Heart right ventricle (tissue), 16 donors: ENCODE measurements at regions not wholly inside any gene's neighbourhood (a gene's known extent, or its start where the extent isn't known, plus 50 kb on each side); places are given as distances from the start of the nearest gene placed in this dataset.
A peak's percentile ranks its signal among the peaks of the same experiment; 100 is the strongest.
"Not testable (repeated sequence)": the region's sequence is repeated elsewhere in the genome, so short reads cannot be mapped to it uniquely, and the experiment has no call there.

Experiments used
- ATAC-seq, 8 donors: fragments of 200-7000 bp; cut with Tn5 transposase; one replicate each; pipeline ENCODE4 v1.9.1; 2020; ENCODE audit warnings: mild to moderate bottlenecking in 8 of 8, moderate library complexity in 8 of 8, moderate number of reproducible peaks in 1 of 8
- DNase-seq, 2 donors: peaks; one replicate each; pipeline ENCODE4 v3.0.0-alpha.2; 2020
- H3K27ac ChIP-seq, 10 donors: fragments of 200-600 bp; sonication (generic) in 2 of 10; one replicate each; pipeline versions ENCODE4 v1.5.0 to v1.8.0; 2020 to 2022; ENCODE audit warnings: mild to moderate bottlenecking in 3 of 10
- H3K27me3 ChIP-seq, 7 donors: fragments of 200-600 bp; one replicate each; pipeline ENCODE4 v1.8.0; 2021 to 2022; ENCODE audit warnings: mild to moderate bottlenecking in 2 of 7
- H3K36me3 ChIP-seq, 9 donors: fragments of 200-600 bp; sonication (generic) in 1 of 9; one replicate each; pipeline versions ENCODE4 v1.5.0 to v1.8.0; 2020 to 2022; ENCODE audit warnings: mild to moderate bottlenecking in 2 of 9
- H3K4me1 ChIP-seq, 9 donors: fragments of 200-600 bp; sonication (generic) in 1 of 9; one replicate each; pipeline versions ENCODE4 v1.5.0 to v1.8.0; 2020 to 2022; ENCODE audit warnings: mild to moderate bottlenecking in 4 of 9
- H3K4me3 ChIP-seq, 10 donors: fragments of 200-600 bp; sonication (generic) in 2 of 10; one replicate each; pipeline versions ENCODE4 v1.5.0 to v1.8.0; 2020 to 2022; ENCODE audit warnings: mild to moderate bottlenecking in 7 of 10, moderate library complexity in 2 of 10
- H3K9me3 ChIP-seq, 11 donors: fragments of 200-600 bp in 10 of 11; sonication (generic) in 2 of 11; one replicate each; pipeline versions ENCODE4 v1.5.0 to v1.8.0; 2013 to 2022; ENCODE audit warnings: mild to moderate bottlenecking in 2 of 11, control low read depth in 1 of 11, moderate library complexity in 1 of 11
- WGBS, 2 donors: extraction: QIAGEN DNeasy Blood & Tissue Kit; methylation state at CpG; one replicate each; pipeline ENCODE4 v1.1.7; 2013; ENCODE audit warnings: inconsistent platforms in 1 of 2; 5-methylcytosine and 5-hydroxymethylcytosine counted together
- intact Hi-C, 10 donors: fragments of 100-400 bp; cut with DNase I; formaldehyde crosslinking; loops; one replicate each; pipeline versions ENCODE4 v1.11.1 to v1.14.2; 2022
- TF ChIP-seq, protein P1 (sequence below), 9 donors: fragments of 200-600 bp; sonication (generic) in 2 of 9; IDR thresholded peaks; one replicate each; pipeline versions ENCODE4 v1.5.0 to v1.8.0; 2021 to 2022; ENCODE audit warnings: antibody characterized with exemption in 9 of 9, mild to moderate bottlenecking in 5 of 9, moderate library complexity in 1 of 9
- donor health status: Arrhythmogenic right ventricular cardiomyopathy.
- donor health status: ischemic (EF 13 %, LVEDD 7.1; RV severe dilation, severe dysfunction).
- donor health status: healthy with polysubstance abuse.
- donor health status: DM: no; HTN: yes; CAD: no.
- donor health status: DM: no; HTN: no; CAD: no.
- donor health status: ischemic (EF 25% LVEDD 6.9; RV normal size, moderate dysfunction).
- donor health status: ischemic (EF 25% LVEDD 5.7; RV mildly dilated, moderate dysfunction).
- donor health status: healthy.
- donor health status: DM: yes; HTN: yes; CAD: no.
- donor health status: Ischemic cardiomyopathy.
- donor health status: ischemic (EF 35%, LVEDD 5.7; RV mildly dilated, moderate dysfunction).
- donor health status: nonischemic (EF 11% LVEDD 7.7; RV severe dilation, severe dysfunction).
- donor health status: DM: yes; HTN: yes; CAD: no.
- donor health status: PGD.
- donor health status: ischemic (EF 29% LVEDD 5.4; RV normal size, mild dysfunction).
- donor health status: nonischemic (EF 23%, LVEDD 6.1; RV moderate dilation, normal function).

- peak in 7 of 8 donors; percentile 61 to 90 (median 74) for ATAC-seq
- TF ChIP-seq, protein P1, sequence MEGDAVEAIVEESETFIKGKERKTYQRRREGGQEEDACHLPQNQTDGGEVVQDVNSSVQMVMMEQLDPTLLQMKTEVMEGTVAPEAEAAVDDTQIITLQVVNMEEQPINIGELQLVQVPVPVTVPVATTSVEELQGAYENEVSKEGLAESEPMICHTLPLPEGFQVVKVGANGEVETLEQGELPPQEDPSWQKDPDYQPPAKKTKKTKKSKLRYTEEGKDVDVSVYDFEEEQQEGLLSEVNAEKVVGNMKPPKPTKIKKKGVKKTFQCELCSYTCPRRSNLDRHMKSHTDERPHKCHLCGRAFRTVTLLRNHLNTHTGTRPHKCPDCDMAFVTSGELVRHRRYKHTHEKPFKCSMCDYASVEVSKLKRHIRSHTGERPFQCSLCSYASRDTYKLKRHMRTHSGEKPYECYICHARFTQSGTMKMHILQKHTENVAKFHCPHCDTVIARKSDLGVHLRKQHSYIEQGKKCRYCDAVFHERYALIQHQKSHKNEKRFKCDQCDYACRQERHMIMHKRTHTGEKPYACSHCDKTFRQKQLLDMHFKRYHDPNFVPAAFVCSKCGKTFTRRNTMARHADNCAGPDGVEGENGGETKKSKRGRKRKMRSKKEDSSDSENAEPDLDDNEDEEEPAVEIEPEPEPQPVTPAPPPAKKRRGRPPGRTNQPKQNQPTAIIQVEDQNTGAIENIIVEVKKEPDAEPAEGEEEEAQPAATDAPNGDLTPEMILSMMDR (IDR thresholded peaks at IDR 0.05), result no peak
- Histone ChIP-seq H3K9me3 (no peaks in the 10 kb centered on the region), H3K4me3 (no peak overlapping the region), H3K4me1 (peaks cover 0 to 10% (median 0%) of the 10 kb centered on the region in 9 donors), H3K27me3 (no peaks in the 10 kb centered on the region), H3K27ac (peak overlapping the region in 1 of 10 donors; percentile 19), H3K36me3 (no peaks in the 10 kb centered on the region)
- intact Hi-C loops, result loop anchor here in 1 of 10 donors (10.0 kb wide), 1 partner anchor 130 kb away; no protein-coding TSS in a partner anchor
- WGBS, 2 donors, result 12 to 21% methylated on average over 2 of the region's 2 CpGs
- DNase-seq, result peak in 1 of 2 donors; percentile 6
These were observed 208.2 kb downstream of the S1PR1 start for GRCh38 chr1:101444873-101445618.

DNA sequence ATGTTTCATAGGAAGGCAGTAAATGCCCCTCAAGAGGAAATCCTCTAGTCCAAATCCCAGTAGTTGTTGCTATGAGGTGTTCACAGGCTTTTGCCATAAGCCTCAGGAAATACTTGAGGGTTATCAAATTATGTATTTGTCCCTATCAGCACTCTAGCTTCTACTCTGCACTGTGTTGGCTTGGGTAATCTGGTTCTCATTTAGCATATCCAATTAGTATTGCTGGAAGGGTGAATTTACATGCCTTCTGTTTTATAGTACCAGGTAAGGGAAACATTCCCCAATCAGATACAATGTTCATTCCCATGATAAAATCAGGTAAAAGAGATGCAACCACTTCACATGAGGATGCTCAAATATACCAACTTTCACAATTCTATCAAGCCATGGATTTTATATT is 211.2 kb downstream of the S1PR1 start:
- intact Hi-C loops, result loop anchor here in 1 of 10 donors (10.0 kb wide), 1 partner anchor 133 kb away; no protein-coding TSS in a partner anchor
- peaks cover 0 to 10% (median 0%) of the 10 kb centered on the region in 9 donors for H3K4me1 ChIP-seq

DNA sequence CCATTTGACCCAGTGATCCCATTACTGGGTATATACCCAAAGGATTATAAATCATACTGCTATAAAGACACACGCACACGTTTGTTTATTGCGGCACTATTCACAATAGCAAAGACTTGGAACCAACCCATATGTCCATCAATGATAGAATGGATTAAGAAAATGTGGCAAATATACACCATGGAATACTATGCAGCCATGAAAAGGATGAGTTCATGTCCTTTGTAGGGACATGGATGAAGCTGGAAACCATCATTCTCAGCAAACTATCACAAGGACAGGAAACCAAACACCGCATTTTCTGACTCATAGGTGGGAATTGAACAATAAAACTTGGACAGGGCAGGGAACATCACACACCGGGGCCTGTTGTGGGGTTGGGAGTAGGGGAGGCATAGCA is 213.9 kb downstream of the S1PR1 start:
- intact Hi-C loops, H3K27ac ChIP-seq, H3K4me1 ChIP-seq, ATAC-seq, H3K27me3 ChIP-seq, H3K36me3 ChIP-seq, H3K4me3 ChIP-seq, H3K9me3 ChIP-seq, DNase-seq: not testable (repeated sequence)
- WGBS, 2 donors, result 94 to 97% methylated on average over 5 of the region's 5 CpGs

More for the DNA sequence above, 211.2 kb downstream of the S1PR1 start:
- Histone ChIP-seq H3K27me3 (no peaks in the 10 kb centered on the region), H3K27ac (no peak overlapping the region), H3K36me3 (no peaks in the 10 kb centered on the region), H3K4me3 (no peak overlapping the region), H3K9me3 (peaks cover 0 to 10% (median 0%) of the 10 kb centered on the region in 11 donors)
- DNase-seq (no peak), ATAC-seq (no peak)
- TF ChIP-seq, protein P1 (IDR thresholded peaks at IDR 0.05), result no peak

DNA sequence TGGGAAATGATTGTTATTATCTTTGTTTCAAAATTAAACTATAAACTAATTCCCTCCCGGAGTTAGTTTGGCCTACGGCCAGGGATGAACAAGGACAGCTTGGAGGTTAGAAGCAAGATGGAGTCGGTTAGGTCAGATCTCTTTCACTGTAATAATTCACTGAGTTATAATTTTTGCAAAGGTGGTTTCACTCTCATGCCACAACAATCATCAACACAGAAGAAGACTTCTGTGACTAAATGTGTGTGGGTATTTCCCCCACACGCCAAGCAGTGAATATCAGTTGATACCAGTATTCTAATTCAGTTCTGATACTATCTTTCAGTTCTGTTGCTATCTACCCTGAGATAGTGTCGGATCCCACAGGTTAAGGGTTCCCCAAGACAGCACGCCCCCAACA is 215.1 kb downstream of the S1PR1 start:
- Histone ChIP-seq H3K36me3 (no peaks in the 10 kb centered on the region), H3K4me3 (no peak overlapping the region), H3K9me3 (peaks cover 0 to 10% (median 0%) of the 10 kb centered on the region in 11 donors), H3K4me1 (no peaks in the 10 kb centered on the region), H3K27ac (no peak overlapping the region), H3K27me3 (no peaks in the 10 kb centered on the region)
- TF ChIP-seq, protein P1 (IDR thresholded peaks at IDR 0.05), result no peak
- WGBS, 2 donors, result 68 to 78% methylated on average over 6 of the region's 6 CpGs
- ATAC-seq (no peak), DNase-seq (no peak)
- intact Hi-C loops, result no loop called here

DNA sequence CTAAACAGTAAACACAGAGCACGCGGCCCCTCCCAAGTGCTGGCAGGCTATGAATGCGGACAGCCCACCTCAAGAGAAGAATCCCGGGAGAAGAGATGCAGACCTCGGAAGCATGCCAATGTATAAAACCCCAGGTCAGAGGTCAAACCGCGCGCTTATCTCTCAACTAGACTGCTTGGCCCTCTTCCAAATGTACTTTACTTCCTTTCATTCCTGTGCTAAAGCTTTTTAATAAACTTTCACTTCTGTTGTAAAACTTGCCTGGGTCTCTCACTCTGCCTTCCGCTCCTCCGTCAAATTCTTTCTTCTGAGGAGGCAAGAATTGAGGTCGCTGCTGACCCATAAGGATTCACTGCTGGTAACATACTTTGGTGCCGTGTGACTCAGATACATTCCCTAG is 216.0 kb downstream of the S1PR1 start:
- H3K4me3 ChIP-seq, result no peak overlapping the region
- peaks cover 0 to 10% (median 0%) of the 10 kb centered on the region in 11 donors for H3K9me3 ChIP-seq
- 58 to 66% methylated on average over 12 of the region's 12 CpGs for WGBS, 2 donors
- H3K27me3 ChIP-seq, result no peaks in the 10 kb centered on the region
- no peak overlapping the region for H3K27ac ChIP-seq
- DNase-seq (no peak), ATAC-seq (no peak)
- intact Hi-C loops, result no loop called here
- H3K36me3 ChIP-seq, result no peaks in the 10 kb centered on the region
- TF ChIP-seq, protein P1 (IDR thresholded peaks at IDR 0.05), result no peak
- no peaks in the 10 kb centered on the region for H3K4me1 ChIP-seq
